ENCODE measurements at regions not wholly inside any gene's neighbourhood (a gene's known extent, or its start where the extent isn't known, plus 50 kb on each side); places are given as distances from the start of the nearest gene placed in this dataset.

GRCh38 chr3:10682692-10683091 lies 133.3 kb upstream of the SLC6A11 start:
- H3K9me3 ChIP-seq = no peaks in the 10 kb centered on the region
- no peak for DNase-seq (ENCODE audit: low spot score)
- H3K36me3 ChIP-seq = no peaks in the 10 kb centered on the region
- no peaks in the 10 kb centered on the region for H3K4me1 ChIP-seq (replicated peaks)
- H3K27ac ChIP-seq = no peak overlapping the region
- intact Hi-C loops (cut with DNase I) = no loop called here
- H3K27me3 ChIP-seq (replicated peaks; ENCODE audit: insufficient read depth) = peaks cover 4% of the 10 kb centered on the region
- no peak overlapping the region for H3K4me3 ChIP-seq
- TF ChIP-seq POLR2AphosphoS5 (IDR thresholded peaks at IDR 0.05) (no peak), CTCF (IDR thresholded peaks at IDR 0.05) (no peak), POLR2A (IDR thresholded peaks at IDR 0.05) (no peak)
- 71% methylated on average over 4 of the region's 4 CpGs for WGBS

GRCh38 chr3:10683106-10683505 lies 132.9 kb upstream of the SLC6A11 start:
- Histone ChIP-seq H3K9me3 (no peaks in the 10 kb centered on the region), H3K4me1 (replicated peaks) (no peaks in the 10 kb centered on the region), H3K4me3 (no peak overlapping the region), H3K27me3 (replicated peaks; ENCODE audit: insufficient read depth) (peaks cover 3% of the 10 kb centered on the region), H3K27ac (no peak overlapping the region), H3K36me3 (no peaks in the 10 kb centered on the region)
- intact Hi-C loops (cut with DNase I) = no loop called here
- TF ChIP-seq POLR2AphosphoS5 (IDR thresholded peaks at IDR 0.05) = no peak
- no peak for TF ChIP-seq CTCF (IDR thresholded peaks at IDR 0.05)
- TF ChIP-seq POLR2A (IDR thresholded peaks at IDR 0.05) = no peak
- no peak for DNase-seq (ENCODE audit: low spot score)
- 61% methylated on average over 1 of the region's 1 CpG for WGBS

GRCh38 chr3:10688126-10688525 lies 127.9 kb upstream of the SLC6A11 start:
- Histone ChIP-seq H3K4me3 (no peak overlapping the region), H3K9me3 (no peaks in the 10 kb centered on the region), H3K4me1 (replicated peaks) (no peaks in the 10 kb centered on the region), H3K36me3 (no peaks in the 10 kb centered on the region), H3K27ac (no peak overlapping the region), H3K27me3 (replicated peaks; ENCODE audit: insufficient read depth) (peaks cover 4% of the 10 kb centered on the region)
- TF ChIP-seq POLR2A (IDR thresholded peaks at IDR 0.05) (no peak), POLR2AphosphoS5 (IDR thresholded peaks at IDR 0.05) (no peak), CTCF (IDR thresholded peaks at IDR 0.05) (no peak)
- 52% methylated on average over 1 of the region's 1 CpG for WGBS
- intact Hi-C loops (cut with DNase I) = no loop called here
- DNase-seq (ENCODE audit: low spot score) = no peak

GRCh38 chr3:10688548-10689172 lies 127.4 kb upstream of the SLC6A11 start:
- Histone ChIP-seq H3K9me3 (no peaks in the 10 kb centered on the region), H3K27ac (no peak overlapping the region), H3K27me3 (replicated peaks; ENCODE audit: insufficient read depth) (peaks cover 4% of the 10 kb centered on the region), H3K4me3 (no peak overlapping the region), H3K4me1 (replicated peaks) (no peaks in the 10 kb centered on the region), H3K36me3 (no peaks in the 10 kb centered on the region)
- no peak for DNase-seq (ENCODE audit: low spot score)
- 92% methylated on average over 8 of the region's 8 CpGs for WGBS
- TF ChIP-seq POLR2AphosphoS5 (IDR thresholded peaks at IDR 0.05) (no peak), POLR2A (IDR thresholded peaks at IDR 0.05) (no peak), CTCF (IDR thresholded peaks at IDR 0.05) (no peak)
- intact Hi-C loops (cut with DNase I) = no loop called here

- Histone ChIP-seq H3K36me3 (no peaks in the 10 kb centered on the region), H3K9me3 (no peaks in the 10 kb centered on the region), H3K27ac (no peak overlapping the region), H3K4me1 (replicated peaks) (no peaks in the 10 kb centered on the region), H3K4me3 (no peak overlapping the region), H3K27me3 (replicated peaks; ENCODE audit: insufficient read depth) (peaks cover 4% of the 10 kb centered on the region)
- 50% methylated on average over 11 of the region's 11 CpGs for whole genome bisulfite sequencing
- intact Hi-C loops (cut with DNase I) = no loop called here
- no peak for TF ChIP-seq CTCF (IDR thresholded peaks at IDR 0.05)
- TF ChIP-seq POLR2A (IDR thresholded peaks at IDR 0.05) = no peak
- no peak for TF ChIP-seq POLR2AphosphoS5 (IDR thresholded peaks at IDR 0.05)
- DNase-seq (ENCODE audit: low spot score) = no peak
Measured at GRCh38 chr3:10692039-10692622, 123.9 kb upstream of the SLC6A11 start.

Measured in prostate gland (tissue), 2 donors.